ENCODE measurements at regions not wholly inside any gene's neighbourhood (a gene's known extent, or its start where the extent isn't known, plus 50 kb on each side); places are given as distances from the start of the nearest gene placed in this dataset.

DNA sequence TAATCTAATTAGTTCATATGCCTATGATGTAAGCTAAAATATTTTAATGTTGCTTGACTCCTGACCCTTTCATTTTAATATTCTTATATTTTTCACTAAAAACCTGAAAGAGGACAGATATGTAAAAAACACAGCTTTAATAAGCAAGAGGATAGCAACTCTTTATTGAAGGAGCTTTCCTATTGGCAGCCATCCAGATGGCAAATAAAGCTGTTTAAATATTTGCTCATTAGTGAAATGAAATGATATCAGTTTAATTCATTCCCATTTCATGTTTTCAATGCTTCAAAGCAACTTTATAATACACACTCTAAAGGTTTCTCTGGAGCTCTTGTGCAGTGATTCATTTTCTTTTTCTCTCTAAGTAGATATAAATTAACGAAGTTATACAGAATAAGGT is 473.4 kb downstream of the PCDH7 start (continued):
- no peak for TF ChIP-seq RAD21 (IDR thresholded peaks at IDR 0.05 in 1 of 2, conservative IDR thresholded peaks at IDR 0.05 in 1 of 2; ENCODE audit: low read depth in 2 of 2, low read length in 2 of 2)
